NB4 (cell line): ENCODE measurements at regions not wholly inside any gene's neighbourhood (a gene's known extent, or its start where the extent isn't known, plus 50 kb on each side); places are given as distances from the start of the nearest gene placed in this dataset.
"Not testable (repeated sequence)": the region's sequence is repeated elsewhere in the genome, so short reads cannot be mapped to it uniquely, and the experiment has no call there.

Source experiments
- CTCF ChIP-seq: IDR thresholded peaks from one replicate; pipeline ENCODE4 v1.5.1; 2012; ENCODE audit warnings: low read depth, low read length
- MAX ChIP-seq: IDR thresholded peaks from 2 replicates; pipeline ENCODE4 v1.6.1; 2011; ENCODE audit warnings: low read depth, low read length
- MYC ChIP-seq: IDR thresholded peaks from 2 replicates; pipeline ENCODE4 v1.6.1; 2011; ENCODE audit warnings: low read depth, low read length
- POLR2A ChIP-seq: IDR thresholded peaks from 2 replicates; pipeline ENCODE4 v1.6.1; 2011; ENCODE audit warnings: mild to moderate bottlenecking; ENCODE audit not compliant: insufficient read length; ENCODE audit errors: extremely low read depth

DNA sequence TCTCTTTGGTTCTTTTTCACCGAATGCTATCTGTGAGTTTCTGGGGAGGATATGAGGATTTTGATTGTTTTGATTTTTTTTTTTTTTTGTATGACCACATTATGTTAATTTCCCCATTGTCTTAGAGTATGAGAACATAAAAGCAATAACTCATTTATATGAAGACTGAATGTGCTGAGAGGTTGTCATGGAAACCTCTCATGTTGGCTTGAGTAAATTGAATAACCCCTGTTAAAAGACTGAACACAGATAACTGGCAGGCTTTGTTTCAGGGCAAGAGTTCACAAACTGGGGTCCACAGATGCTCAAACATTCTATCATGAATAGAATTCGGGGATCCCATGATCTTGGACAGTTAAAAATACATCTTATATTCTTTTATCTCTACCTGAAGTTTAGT, 129.4 kb downstream of the NPIPA7 start:
- TF ChIP-seq MYC, CTCF, MAX, POLR2A: not testable (repeated sequence)
